HG02763 (cell line): ENCODE measurements at regions not wholly inside any gene's neighbourhood (a gene's known extent, or its start where the extent isn't known, plus 50 kb on each side); places are given as distances from the start of the nearest gene placed in this dataset.
A peak's percentile ranks its signal among the peaks of the same experiment; 100 is the strongest.

Experiments
- ATAC-seq: cut with Tn5 transposase; IDR thresholded peaks from one replicate; pipeline ENCODE4 v1.9.1; 2021; ENCODE audit warnings: mild to moderate bottlenecking, moderate library complexity; ENCODE audit not compliant: unreplicated experiment

DNA sequence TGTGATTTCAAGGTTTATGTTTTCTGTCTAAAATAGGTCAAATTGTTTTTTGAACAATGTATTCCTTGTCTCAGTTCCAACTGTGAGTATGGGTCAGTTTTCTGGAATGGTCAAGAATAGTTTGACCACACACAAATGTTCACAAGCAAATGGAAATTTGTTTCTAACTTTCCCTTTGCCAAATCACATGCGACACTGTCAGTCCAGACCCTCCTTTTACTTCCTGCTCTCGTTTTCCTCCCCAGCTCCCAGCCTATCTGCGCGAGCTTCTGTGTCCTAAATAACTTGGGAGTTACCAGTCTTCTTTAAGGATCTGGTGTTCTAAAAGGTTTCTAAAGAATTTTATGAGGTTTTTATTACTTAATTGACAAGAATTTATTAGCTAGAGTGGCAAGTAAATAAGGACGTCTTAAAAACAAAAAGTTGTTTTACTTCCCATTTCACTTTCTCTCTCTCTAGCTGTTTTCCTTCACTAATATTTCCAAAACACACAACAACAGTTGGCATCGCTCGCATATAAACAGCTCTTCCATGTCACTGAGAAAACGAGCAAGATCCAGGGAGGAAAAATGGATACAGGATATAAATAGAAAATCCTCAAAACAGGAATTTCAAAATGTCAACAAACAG, 266.1 kb upstream of the KLF6 start:
- ATAC-seq: no peak

DNA sequence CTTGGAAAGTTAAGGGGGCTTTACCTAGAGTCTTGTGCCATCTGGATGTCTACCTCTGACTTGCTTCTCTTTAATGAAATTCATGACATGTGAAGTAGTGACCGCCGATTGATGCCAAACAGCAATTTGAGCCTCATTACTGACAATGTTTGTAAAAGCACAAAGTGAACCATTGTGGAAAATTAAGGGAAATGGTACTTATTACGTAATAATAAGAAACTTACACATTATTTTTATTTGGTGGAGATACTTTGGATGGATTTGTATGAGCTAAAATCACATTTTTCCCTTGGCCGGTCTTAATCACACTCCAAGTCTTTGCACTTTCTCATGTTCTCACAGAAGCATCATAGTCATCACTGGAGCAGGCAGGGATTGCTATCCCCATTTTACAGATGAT, 265.1 kb upstream of the KLF6 start:
- no peak for ATAC-seq

DNA sequence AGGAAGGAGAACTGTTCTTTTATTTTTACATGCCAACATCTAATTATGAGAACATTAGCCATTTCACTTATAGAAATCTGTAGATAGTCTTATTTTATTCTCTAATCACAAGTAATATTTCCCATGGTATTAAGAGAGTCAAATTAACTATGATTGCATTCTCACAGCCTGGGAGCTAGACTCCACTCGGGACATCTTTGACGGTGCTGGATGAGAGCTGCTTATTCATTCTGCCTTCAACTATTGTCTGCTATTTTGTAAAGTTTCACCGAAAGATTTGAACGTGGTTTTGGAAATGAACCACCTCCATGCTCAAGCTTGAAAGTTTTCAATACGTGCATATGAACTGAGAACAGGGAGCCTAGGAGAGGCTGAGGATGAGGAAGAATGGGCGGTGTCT, 264.3 kb upstream of the KLF6 start:
- ATAC-seq: no peak

GRCh38 chr10:4048236-4048864, 263.3 kb upstream of the KLF6 start:
- no peak for ATAC-seq

- no peak for ATAC-seq
Measured at GRCh38 chr10:4046712-4047354, 261.8 kb upstream of the KLF6 start.

DNA sequence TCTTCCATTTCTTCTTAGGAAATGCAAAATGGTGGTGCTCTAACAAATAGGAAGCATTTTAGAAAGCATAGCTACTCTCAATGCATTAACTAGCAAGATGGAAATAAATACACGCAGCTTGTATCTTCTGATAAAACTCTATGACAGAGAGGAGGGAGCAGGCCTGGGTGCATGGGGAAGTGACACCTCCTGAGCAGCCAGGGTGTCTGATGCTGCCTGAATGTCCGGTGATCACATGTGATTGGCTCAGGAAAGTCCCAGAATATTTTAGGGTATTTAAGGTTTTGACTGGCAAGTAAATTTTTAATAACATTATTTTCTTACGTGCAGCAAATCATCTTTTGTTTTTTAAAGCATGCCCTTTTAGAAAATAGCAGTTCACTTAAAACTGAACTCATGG, 261.0 kb upstream of the KLF6 start:
- no peak for ATAC-seq

- no peak for ATAC-seq
Measured at GRCh38 chr10:4043897-4044665, 259.1 kb upstream of the KLF6 start.

DNA sequence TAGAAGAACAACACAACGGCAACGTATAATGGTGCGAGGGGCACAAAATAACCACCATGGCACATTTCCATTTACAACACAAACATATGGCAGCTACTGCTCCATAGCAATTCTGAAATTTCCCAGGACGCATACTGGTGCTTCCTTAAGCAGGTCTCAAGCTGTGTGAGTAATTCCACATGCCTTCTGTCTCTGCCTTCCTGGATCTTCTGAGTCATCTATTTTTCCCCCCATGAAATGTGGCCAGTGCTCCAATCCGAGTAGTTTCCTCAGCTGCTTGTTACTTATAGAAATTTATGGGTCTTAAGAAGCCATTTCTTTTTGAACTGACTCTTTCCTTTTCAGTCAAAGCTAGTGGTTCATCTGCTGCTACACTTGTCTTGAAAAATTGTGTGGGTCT, 256.6 kb upstream of the KLF6 start:
- ATAC-seq: no peak

DNA sequence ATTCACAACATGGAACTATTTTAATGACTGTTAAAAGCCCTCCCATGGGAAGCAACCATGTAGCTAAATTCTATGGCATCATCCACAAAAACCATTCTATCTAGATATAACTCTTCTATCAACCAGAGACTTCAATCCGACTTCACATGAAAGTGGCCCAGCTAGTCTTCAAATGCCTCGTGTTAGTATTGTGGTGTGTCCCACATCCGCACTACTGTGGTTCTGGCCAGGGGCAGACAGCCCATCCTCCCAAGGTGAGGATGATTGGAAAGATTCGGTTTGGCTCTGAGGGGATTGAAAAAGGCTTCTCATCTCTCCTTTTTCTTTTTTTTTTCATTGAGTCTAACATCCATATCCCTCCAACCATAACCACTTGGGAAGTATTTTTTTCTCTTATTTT, 253.0 kb upstream of the KLF6 start:
- ATAC-seq: no peak

- ATAC-seq: no peak
Measured at GRCh38 chr10:4035599-4035945, 250.6 kb upstream of the KLF6 start.

- ATAC-seq: no peak
Measured at GRCh38 chr10:4034907-4035598, 250.0 kb upstream of the KLF6 start.

GRCh38 chr10:4033341-4033896, 248.4 kb upstream of the KLF6 start:
- ATAC-seq: peak; percentile 89

GRCh38 chr10:4029866-4030265, 244.9 kb upstream of the KLF6 start:
- no peak for ATAC-seq

DNA sequence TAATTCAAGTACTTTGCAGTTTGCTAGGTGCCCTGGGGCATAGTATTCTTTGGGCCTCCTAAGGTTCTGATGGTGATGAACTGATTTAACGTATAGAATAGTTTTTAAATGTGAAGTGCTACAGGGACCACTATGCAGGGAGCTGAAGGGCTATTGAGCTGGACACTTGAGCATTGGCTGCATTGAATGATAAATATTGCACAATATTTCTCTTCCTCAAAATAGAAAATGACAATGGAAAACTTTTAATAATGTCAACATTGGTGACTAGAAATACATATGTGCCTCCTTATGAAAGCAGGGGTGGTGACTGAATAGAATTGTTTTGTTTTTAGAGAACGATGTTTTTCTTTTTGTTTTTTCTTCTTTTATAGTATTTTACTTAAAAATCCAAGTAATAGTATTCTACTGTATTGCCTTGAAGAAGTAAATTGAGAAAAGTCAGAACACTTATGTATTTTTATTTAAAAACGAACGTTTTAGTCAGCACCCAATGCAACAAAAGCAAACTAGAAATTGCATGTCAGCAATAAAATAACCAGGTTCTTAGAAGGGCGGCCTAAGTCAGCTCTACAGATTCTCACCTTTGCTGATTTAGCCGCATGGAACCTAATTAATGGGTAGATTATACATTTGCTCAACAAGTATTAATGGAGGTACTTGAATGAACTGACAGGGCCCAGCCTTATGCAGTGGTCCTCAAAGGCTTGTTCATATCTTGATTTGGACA, 244.0 kb upstream of the KLF6 start:
- ATAC-seq: no peak

GRCh38 chr10:4028027-4028471, 243.0 kb upstream of the KLF6 start:
- no peak for ATAC-seq

DNA sequence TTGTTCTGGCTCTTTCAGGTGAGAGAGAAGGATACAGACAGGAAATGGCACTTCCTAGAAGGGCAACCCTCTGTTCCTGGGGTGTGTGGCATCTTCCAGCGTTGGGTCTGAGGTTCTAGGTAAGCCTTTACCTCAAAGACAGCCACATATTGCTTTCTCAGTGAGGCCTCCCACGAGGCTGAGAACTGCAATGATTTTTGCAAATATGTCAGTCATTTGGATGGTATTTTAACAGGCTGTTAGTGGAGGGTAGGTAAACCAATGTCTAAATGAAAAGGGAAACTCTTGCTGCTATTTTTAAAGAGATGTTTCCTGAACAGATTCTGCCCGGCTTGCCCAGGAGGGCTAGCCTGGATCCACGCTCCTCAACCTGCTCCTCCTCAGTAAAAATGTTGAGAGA, 240.3 kb upstream of the KLF6 start:
- no peak for ATAC-seq

DNA sequence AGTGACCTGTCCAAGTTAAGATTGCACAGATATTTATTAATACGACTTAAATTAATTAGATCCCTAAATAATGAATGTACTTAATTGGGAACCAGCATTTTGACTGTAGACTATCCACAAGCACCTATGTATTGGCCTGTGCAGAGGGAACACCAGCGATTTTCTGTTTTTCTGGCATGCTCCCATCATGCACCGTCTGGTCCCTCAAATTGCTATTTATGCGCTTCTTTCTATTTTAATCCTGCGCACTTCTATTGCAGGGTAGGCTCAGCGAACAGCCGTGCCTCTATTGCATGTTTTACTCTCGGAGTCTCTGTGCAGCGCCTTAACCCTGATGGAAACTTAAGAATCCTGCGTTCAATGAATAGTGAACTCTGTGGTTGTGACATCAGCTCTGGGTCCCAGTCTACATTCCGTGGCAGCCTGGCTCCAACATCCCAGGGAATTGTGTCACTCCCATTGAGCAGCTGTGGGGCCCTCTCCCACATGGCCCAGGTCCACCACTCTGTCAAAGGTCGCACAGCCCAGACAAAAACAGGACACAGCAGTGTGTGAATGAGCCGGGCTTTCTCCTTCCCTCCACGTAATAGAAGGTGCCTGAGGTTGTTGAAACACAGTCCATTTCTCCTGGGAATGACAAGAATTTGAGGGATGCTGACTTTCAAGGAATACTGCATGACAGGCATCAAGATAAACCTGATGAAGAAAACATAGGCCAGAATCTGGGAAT, 239.7 kb upstream of the KLF6 start:
- ATAC-seq: no peak

DNA sequence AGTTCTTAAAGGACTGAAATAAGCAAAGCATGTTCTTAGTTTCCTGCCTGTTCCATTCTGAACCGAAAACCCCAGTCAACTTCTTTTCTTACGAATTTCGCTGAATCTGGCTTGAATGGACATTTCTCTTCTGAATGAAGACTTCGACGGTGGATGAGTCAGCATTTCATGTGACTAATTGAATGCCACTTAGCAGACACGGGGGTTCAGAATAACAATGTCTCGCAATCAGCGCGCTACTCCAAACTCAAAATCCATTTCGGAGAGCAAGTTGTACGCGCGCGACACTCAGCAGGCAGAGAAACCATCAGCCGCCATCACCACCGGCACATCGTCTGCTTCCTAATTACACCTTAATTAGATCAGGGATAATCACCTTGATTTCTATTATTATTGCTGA, 239.0 kb upstream of the KLF6 start:
- ATAC-seq: no peak

- ATAC-seq: no peak
Measured at GRCh38 chr10:4022473-4022872, 237.5 kb upstream of the KLF6 start.

DNA sequence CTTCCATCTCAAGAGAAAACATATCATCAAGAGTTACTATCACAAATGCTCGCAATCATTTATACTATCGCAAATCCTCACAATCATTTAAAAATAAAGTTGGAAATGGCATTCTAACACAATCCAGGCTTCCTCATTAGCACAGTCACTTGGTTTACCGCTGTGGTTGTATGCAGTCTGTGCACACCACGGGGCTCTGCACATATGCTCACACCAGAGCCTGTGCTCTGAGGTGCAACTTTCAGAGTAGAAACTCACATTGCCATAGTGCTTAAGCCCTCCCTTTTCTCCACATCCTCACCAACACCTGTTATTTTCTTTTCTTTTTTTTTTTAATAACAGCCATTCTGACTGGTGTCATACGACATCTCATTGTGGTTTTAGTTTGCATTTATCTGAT, 235.6 kb upstream of the KLF6 start:
- ATAC-seq: no peak
